Esophagus muscularis mucosa (tissue), 4 donors: ENCODE measurements at regions not wholly inside any gene's neighbourhood (a gene's known extent, or its start where the extent isn't known, plus 50 kb on each side); places are given as distances from the start of the nearest gene placed in this dataset.

Experiments used
- DNase-seq: peaks from one replicate; pipeline ENCODE4 v3.0.0-alpha.2; 2017; ENCODE audit errors: extremely low spot score
- H3K27ac ChIP-seq, 4 donors: fragments of 200-600 bp; sonication (generic); replicated peaks in 1 of 4; 1 replicate in 3 of 4; 2 replicates in 1 of 4; pipeline ENCODE4 v1.5.1; 2016 to 2019; ENCODE audit warnings: mild to moderate bottlenecking in 1 of 4
- H3K27me3 ChIP-seq, 4 donors: fragments of 200-600 bp; sonication (generic); one replicate each; pipeline versions ENCODE4 v1.5.1 to v1.6.0; 2016 to 2019
- H3K36me3 ChIP-seq, 4 donors: fragments of 200-600 bp; sonication (generic); one replicate each; pipeline ENCODE4 v1.5.1; 2016 to 2019
- H3K4me1 ChIP-seq, 4 donors: fragments of 200-600 bp; sonication (generic); one replicate each; pipeline ENCODE4 v1.5.1; 2016 to 2019
- H3K4me3 ChIP-seq, 4 donors: fragments of 200-600 bp; sonication (generic); 1 replicate in 2 of 4; 2 replicates in 2 of 4; pipeline ENCODE4 v1.5.1; 2016 to 2019; ENCODE audit warnings: mild to moderate bottlenecking in 4 of 4, moderate library complexity in 1 of 4
- H3K9me3 ChIP-seq, 4 donors: fragments of 200-600 bp; sonication (generic); 1 replicate in 3 of 4; 2 replicates in 1 of 4; pipeline ENCODE4 v1.5.1; 2016 to 2019
- CTCF ChIP-seq, 3 experiments: fragments of 200-600 bp in 2 of 3; fragments of 450-650 bp in 1 of 3; sonication (generic) in 2 of 3; IDR thresholded peaks; one replicate each; pipeline ENCODE4 v1.5.1; 2017 to 2019; ENCODE audit warnings: antibody characterized with exemption in 3 of 3, mild to moderate bottlenecking in 2 of 3, moderate library complexity in 1 of 3
- EP300 ChIP-seq: sonication (generic); formaldehyde crosslinking; IDR thresholded peaks from one replicate; pipeline ENCODE4 v1.6.1; 2017; ENCODE audit warnings: antibody characterized with exemption
- POLR2A ChIP-seq: fragments of 450-650 bp; IDR thresholded peaks from one replicate; pipeline ENCODE4 v1.6.1; 2017; ENCODE audit warnings: antibody characterized with exemption, moderate library complexity, mild to moderate bottlenecking, low read depth
- POLR2AphosphoS5 ChIP-seq, 2 donors: sonication (generic); formaldehyde crosslinking; IDR thresholded peaks; one replicate each; pipeline ENCODE4 v1.6.1; 2017; ENCODE audit warnings: antibody characterized with exemption in 2 of 2
- WGBS: methylation state at CpG from one replicate; pipeline ENCODE4 v1.1.5; 2018; 5-methylcytosine and 5-hydroxymethylcytosine counted together
- intact Hi-C: fragments of 100-400 bp; cut with DNase I; formaldehyde crosslinking; loops from one replicate; pipeline ENCODE4 v1.15.1; 2023

GRCh38 chr3:162015856-162016255, 519.2 kb downstream of the OTOL1 start:
- H3K27me3 ChIP-seq: no peaks in the 10 kb centered on the region
- no peak overlapping the region for H3K4me3 ChIP-seq
- DNase-seq: no peak
- H3K4me1 ChIP-seq: peaks cover 0 to 7% (median 3%) of the 10 kb centered on the region in 4 donors
- H3K27ac ChIP-seq: no peak overlapping the region
- no peaks in the 10 kb centered on the region for H3K9me3 ChIP-seq
- TF ChIP-seq EP300 (no peak), CTCF (IDR thresholded peaks at IDR 0.05) (no peak)
- H3K36me3 ChIP-seq: no peaks in the 10 kb centered on the region
- intact Hi-C loops: no loop called here

- no peak for DNase-seq
- no peak for TF ChIP-seq EP300
- no peak for TF ChIP-seq POLR2AphosphoS5 (IDR thresholded peaks at IDR 0.05)
- TF ChIP-seq CTCF (IDR thresholded peaks at IDR 0.05): no peak
- no peak for TF ChIP-seq POLR2A
- H3K9me3 ChIP-seq: no peaks in the 10 kb centered on the region
- intact Hi-C loops: no loop called here
- H3K4me3 ChIP-seq: no peak overlapping the region
- no peaks in the 10 kb centered on the region for H3K36me3 ChIP-seq
- peaks cover 0 to 7% (median 3%) of the 10 kb centered on the region in 4 donors for H3K4me1 ChIP-seq
- no peak overlapping the region for H3K27ac ChIP-seq
- no peaks in the 10 kb centered on the region for H3K27me3 ChIP-seq
- 47% methylated on average over 1 of the region's 1 CpG for WGBS
Observed at GRCh38 chr3:162019817-162020216, 523.2 kb downstream of the OTOL1 start.

GRCh38 chr3:162021206-162021605, 524.6 kb downstream of the OTOL1 start:
- TF ChIP-seq CTCF (IDR thresholded peaks at IDR 0.05) (no peak), POLR2AphosphoS5 (IDR thresholded peaks at IDR 0.05) (no peak), POLR2A (no peak), EP300 (no peak)

GRCh38 chr3:162022911-162023310, 526.3 kb downstream of the OTOL1 start:
- no peak for DNase-seq
- no peak overlapping the region for H3K4me3 ChIP-seq
- intact Hi-C loops: no loop called here
- TF ChIP-seq POLR2A (no peak), POLR2AphosphoS5 (IDR thresholded peaks at IDR 0.05) (no peak), EP300 (no peak), CTCF (IDR thresholded peaks at IDR 0.05) (no peak)
- H3K27me3 ChIP-seq: no peaks in the 10 kb centered on the region
- H3K9me3 ChIP-seq: no peaks in the 10 kb centered on the region
- 98% methylated on average over 2 of the region's 2 CpGs for WGBS
- no peak overlapping the region for H3K27ac ChIP-seq
- peaks cover 0 to 7% (median 0%) of the 10 kb centered on the region in 4 donors for H3K4me1 ChIP-seq
- H3K36me3 ChIP-seq: no peaks in the 10 kb centered on the region

More at GRCh38 chr3:162021206-162021605, 524.6 kb downstream of the OTOL1 start:
- no peaks in the 10 kb centered on the region for H3K27me3 ChIP-seq
- H3K4me1 ChIP-seq: peaks cover 0 to 7% (median under 1%) of the 10 kb centered on the region in 4 donors
- H3K9me3 ChIP-seq: no peaks in the 10 kb centered on the region
- no peak overlapping the region for H3K4me3 ChIP-seq
- 48% methylated on average over 4 of the region's 4 CpGs for WGBS
- intact Hi-C loops: no loop called here
- H3K27ac ChIP-seq: no peak overlapping the region
- H3K36me3 ChIP-seq: no peaks in the 10 kb centered on the region
- no peak for DNase-seq

- H3K9me3 ChIP-seq: no peaks in the 10 kb centered on the region
- H3K4me1 ChIP-seq: no peaks in the 10 kb centered on the region
- no peak overlapping the region for H3K27ac ChIP-seq
- TF ChIP-seq POLR2A: no peak
- no peak for TF ChIP-seq EP300
- no peak for TF ChIP-seq POLR2AphosphoS5 (IDR thresholded peaks at IDR 0.05)
- no peak for TF ChIP-seq CTCF (IDR thresholded peaks at IDR 0.05)
- WGBS: 68% methylated on average over 3 of the region's 3 CpGs
- H3K27me3 ChIP-seq: no peaks in the 10 kb centered on the region
- H3K4me3 ChIP-seq: no peak overlapping the region
- DNase-seq: no peak
- intact Hi-C loops: no loop called here
- H3K36me3 ChIP-seq: no peaks in the 10 kb centered on the region
Observed at GRCh38 chr3:162029736-162030135, 533.1 kb downstream of the OTOL1 start.
